Hippocampal formation (tissue), 2 donors: ENCODE measurements at regions not wholly inside any gene's neighbourhood (a gene's known extent, or its start where the extent isn't known, plus 50 kb on each side); places are given as distances from the start of the nearest gene placed in this dataset.
A peak's percentile ranks its signal among the peaks of the same experiment; 100 is the strongest.

Source experiments
- DNase-seq, 2 donors: peaks; one replicate each; lab custom pipeline; 2025; lab: John Stamatoyannopoulos, UW

DNA sequence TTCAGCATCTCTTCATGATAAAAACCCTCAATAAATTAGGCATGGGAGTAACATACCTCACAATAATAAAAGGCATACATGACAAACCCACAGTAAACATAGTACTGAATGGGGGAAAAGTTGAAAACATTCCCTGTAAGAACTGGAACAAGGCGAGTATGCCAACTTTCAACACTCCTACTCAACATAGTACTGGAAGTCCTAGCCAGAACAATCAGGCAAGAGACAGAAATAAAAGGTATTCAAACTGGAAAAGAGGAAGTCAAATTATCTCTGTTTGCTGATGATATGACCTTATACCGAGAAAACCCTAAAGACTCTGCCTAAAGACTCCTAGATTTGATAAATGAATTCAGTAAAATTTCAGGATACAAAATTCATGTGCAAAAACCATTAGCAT lies 167.6 kb downstream of the TMEM38B start:
- no peak for DNase-seq

DNA sequence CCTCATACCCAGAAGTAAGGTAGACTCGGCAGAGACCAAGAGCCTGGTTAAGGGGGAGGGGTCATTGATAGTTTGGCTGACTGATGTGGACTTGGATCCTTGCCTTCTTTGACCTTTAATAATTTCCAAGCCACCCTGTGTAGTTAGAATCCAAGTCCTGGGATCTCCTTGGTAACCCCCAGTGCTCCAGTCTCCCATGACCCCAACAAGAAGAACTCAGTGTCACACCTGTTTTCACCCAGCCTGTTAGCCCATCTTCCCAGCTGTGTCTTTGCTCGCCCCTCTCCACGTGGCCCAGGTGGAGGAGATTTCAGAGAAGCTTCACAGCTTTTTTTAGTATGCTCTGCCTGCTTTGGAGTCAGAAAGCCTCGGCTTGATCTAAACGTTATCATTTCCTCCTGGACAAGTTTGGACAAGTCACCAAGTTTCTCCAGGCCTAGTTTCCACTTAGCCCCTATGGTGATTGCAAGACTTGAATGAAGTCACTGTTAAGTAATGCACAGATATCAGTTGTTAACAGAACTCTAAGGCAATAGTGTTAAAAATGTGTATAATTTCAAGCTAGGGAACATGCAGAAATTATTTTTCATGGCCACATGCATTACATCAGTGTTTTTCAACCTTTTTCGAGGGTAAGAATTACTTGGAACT lies 170.0 kb downstream of the TMEM38B start:
- no peak for DNase-seq

DNA sequence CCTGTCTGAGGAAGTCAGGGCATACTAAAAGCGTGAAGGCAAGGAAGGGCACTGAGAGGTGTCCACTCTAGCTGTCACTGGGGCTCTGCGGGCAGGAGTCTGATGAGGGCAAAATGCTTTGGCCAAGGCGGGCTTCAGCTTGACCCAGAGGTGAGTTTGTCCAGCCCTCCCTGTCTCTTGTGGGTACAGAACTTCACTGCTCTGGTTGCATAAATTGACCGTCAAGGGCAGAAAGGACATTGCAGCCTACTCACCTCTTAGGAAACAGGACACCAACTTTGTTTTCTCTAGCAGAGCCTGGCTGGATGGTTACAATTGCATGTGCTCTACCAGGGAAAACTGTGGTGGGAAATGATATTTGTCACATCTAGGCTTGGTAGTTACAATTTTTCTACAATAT lies 170.9 kb downstream of the TMEM38B start:
- no peak for DNase-seq

DNA sequence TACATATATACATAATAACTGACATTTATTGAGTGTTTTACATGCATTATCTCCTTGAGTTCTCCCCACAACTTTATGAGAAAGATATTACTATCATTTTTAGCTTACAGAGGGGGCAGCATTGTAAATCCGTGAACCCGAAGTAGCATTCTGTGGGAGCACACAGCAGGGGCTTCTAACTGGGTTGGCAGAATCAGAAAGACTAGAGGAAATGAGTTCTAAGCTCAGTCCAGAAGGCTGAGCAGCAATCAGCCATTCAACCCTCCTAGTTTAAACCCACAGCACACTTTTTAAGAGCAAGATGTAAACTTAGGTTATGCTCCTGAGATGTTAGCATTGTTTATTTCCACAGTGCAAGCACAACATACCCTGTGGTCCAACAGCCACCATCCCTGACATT lies 177.2 kb downstream of the TMEM38B start:
- DNase-seq, result no peak

DNA sequence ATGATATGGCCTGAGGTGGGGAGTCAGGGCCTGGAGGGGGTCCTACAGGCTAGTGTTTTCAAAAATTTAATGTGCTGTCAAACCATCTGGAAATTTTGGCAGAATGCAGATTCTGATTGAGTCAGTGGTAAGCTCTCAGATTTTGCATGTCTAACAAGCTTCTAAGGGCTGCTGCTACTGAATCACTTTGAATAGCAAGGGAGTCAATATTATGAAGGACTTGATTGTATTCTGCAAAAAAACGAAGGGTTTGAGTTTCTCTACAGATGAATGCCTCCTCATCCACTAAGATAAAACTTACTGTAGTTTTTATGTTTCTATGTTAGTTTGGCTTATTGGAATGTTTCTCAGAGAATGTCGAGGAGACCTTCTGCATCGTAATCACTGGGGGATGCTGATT lies 179.5 kb downstream of the TMEM38B start:
- DNase-seq, result no peak

DNA sequence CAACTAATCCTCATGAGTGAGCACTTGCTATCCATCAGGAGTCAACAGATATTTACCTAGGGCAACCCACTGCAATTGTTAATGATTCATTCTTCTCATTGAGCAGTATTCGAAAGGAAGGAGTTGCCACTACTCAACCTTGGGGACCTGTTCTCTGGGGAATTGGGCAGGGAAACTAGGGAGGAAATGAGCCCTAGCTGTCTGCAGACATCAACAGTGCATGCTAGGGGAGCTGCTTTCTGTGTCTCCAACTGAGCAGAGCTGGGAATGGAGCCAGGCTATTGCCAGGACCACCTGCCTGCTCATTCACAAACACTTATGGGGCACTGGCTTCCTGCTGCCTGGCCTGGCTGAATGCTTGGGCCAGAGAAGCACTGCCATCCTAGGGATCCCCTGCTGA lies 183.4 kb downstream of the TMEM38B start:
- no peak for DNase-seq

DNA sequence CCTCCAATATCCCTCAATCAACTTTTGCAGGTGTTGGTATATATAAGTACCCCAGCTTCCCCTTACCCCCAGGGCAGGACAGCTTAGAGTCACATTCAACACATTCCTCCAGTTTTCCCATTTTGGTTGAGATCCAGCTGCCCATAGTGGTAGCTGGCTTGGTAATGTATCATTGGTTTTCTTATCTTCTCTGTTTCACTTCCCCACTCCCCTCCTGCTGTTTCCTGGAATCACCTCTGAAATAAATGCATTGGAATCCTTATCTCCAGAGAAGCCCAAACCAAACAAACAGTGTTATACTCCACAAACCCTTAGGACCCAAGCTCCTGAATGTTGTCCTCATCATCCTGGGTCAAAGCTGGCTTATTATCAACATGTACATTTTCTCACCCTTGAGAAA lies 184.8 kb downstream of the TMEM38B start:
- no peak for DNase-seq

DNA sequence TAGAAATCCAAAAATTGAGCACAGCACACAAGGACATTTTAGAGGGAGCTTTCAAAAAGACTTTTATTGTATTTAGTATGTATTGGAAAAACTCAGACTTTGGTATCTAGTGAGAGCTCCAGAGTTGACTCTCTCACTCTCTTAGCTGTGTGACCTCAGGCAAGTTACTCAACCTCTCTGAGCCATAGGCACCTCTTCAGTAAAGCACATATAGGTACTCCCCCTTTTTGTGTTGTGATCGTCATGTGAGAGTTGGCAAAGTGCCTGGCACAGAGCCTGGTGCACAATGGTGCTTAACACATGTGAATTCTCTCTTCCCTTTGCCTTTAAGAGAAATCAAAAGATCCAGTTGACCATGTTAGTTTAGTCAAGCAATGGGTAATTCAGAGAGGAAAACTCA lies 186.2 kb downstream of the TMEM38B start:
- no peak for DNase-seq

DNA sequence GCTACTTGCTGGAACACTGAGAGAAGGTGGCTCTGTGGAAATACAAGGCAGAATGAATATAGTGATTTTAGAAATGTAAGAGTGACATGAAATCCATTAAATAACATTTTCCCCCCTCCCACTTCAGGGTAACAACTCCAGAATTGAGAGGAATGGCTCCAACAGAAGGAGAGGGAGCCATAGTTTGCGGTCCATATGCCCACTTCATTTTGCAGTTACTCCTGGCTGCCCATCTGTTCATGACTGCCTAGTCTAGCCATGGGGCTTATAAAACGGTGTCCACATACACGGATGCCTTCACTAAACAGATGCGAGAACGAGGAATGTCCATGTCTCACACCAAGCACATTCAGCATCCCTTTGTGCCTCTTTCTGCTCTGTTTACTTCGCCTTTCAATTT lies 186.7 kb downstream of the TMEM38B start:
- DNase-seq, result no peak

DNA sequence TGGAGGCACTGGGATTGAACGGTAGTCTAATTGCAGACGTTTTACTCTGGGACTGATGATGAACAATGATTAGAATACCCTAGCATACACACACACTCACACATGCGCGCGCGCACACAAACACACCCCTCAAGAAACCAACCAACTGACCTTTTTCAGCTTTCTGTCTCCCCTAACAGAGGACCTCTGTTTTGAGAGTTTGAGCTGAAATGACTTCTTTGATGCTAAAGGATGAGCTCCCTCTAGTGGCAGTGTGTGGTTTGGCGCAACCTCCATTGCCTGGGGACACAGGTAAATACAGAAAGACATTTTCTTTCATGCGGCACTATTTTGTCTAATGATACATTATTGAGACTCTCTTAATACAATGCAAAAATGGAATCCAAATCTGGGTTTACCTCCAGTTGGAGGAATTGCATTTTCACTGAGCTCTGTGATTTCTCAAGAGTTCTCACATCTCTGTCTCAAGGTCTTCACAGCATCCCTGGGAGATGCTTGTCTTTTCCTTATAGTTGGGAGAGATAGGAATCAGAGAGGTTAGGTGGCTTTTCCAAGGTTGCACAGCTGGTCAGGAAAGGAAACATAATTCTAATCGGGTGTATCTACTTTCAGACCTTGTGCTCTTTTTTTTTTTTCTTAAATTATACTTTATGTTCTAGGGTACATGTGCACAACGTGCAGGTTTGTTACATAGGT lies 187.5 kb downstream of the TMEM38B start:
- peak; percentile 60 to 69 for DNase-seq

DNA sequence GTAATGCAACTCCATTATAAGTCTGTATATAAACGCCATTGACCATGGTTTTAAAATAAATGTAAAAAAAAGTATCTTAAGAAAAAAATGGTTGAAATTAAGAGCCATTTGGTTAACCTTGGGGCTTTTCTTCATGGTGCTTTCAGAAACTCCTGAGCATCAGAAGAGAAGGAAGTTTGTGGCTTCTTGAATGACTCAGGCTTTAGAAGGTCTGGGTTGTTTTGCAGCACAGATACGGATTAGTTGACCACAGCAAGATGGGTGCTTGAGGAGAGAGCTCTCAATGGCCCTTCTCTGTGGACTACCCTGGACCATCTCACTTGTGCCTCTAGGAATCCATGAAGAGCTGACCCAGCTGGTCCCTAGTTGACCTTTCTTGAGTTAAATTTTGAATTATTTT lies 189.5 kb downstream of the TMEM38B start:
- DNase-seq, result no peak

DNA sequence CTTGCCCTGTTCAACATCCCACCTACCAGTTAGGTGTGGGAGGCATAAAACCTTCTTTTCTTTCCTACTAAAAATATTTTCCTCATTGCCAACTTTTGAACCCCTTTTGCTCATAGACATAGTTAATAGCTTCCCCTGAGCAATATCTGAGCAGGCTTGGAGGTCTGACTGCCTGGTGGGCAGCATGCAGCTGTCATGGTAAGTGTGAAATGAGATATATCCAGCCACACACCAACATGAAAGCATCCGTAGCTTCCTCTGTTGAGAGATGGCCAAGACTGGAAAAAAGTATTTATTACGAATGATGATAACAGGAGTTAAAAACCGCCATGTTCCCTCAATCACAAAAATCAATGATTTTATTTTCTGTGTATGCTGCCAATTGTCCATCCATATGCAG lies 190.1 kb downstream of the TMEM38B start:
- no peak for DNase-seq

DNA sequence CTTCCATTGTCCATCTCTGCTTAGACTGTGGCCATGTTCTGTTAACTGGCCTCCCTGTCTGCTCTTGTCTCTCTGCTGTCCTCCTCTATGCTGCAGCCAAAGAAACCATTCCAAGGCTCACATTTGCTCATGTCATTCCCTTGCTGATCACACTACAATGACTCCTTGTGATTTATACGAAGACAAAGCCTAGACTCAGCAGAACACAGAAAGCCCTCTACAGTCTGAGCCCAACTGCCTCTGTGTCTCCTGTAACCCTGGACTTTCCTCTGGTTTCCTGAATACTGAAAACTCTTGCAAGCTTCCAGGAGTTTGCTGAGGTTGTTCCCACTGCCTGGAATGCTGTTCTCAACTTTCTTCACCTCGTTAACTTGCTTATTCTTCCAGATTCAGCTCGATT lies 191.8 kb downstream of the TMEM38B start:
- DNase-seq, result peak; percentile 43 to 72

DNA sequence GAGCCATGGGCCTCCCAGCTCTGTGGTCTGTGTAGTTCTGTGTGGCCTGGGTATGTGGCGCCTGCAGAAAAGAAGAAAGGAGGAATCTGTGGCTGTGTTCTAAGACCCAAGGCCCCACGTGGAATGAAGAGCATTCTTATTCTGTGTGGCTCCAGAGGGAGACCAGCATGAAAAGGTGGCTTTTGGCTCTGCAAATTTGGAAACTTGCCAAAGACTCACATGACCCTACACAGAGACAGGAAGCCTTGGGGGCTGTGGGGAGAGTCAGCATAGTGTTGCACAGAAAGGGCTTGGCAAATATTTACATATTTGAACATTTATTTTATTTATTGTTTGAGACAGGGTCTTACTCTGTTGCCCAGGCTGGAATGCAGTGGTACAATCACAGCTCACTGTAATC lies 193.3 kb downstream of the TMEM38B start:
- DNase-seq, result no peak

DNA sequence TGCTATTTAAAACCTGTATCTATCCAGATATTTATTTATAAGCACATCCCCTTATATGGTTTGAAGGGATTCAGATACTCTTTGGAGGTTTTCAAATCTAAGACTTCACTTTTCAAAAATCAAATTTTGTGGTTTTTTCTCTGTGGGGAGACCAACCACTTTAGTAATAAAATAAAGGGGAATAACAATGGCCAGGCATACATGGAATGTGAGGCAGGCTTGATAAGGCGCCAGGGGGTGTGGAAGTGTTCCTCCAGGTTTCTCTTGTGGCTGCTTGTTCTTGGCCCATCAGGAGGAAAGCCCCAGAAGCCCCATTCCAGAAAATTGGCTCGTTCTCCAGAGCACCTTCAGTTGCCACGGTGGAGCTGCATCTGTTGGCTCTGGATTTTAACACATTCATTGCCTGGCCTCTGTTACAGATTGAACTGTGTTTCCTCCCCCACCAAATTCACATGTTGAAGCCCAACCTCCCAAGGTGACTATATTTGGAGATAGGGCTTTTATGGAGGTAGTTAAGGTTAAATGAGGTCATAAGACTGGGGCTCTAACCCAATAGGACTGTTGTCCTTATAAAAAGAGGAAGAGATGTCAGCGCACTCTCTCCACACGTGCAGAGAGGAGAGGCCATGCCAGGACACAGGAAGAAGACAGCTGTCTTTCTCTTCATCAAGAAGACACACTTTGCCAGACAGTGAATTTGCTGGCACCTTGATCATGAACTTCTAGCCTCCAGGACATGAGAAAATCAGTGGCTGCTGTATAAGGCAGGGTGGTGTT lies 195.9 kb downstream of the TMEM38B start:
- DNase-seq, result no peak

DNA sequence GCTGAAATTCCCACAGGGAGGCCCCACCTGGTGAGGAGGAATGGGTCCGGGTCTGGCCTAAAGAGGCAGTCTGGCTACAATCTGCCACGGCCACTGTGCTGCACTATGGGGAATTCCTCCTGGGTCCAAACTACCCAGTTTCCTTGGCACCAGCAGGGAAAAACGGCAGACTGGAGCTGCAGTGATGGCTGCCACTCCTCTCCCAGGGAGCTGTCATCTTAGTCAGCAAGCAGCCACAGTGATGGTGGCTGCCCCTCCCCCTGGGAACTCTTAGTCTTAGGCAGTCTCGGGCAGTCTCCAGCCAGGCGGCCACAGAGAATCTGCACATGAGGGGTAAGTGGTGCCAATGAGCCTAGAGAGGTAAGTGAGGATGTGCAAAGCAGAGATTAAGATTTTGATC lies 205.8 kb downstream of the TMEM38B start:
- no peak for DNase-seq

DNA sequence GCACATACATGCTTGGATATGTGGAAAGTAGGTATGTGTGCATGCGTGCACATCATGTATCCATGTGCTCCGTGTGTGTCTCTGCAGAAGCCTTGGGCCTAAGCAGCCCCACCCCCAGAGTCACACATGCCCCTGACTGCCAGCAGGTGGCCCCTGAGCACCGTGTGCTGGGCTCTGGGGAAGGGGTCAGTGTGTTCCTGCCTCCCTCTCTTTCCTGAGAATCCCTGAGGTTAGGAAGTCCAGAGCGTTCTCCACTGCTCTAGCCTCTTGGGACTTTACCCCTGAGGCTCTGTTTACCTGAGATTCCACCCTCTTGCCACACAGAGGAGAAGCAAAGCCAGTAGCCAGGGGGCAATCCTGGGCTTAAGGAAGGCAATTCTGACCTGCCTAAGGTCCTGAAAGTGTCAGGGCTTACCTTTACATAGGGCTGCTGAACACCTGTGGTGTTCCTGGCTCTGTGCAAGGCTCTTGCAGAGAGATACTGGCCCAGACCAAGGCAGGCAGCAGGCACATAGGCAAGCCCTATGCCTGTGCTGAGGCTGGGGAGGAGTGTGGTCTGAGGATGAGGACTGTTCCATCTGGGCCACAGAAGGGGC lies 207.3 kb downstream of the TMEM38B start:
- peak; percentile 26 to 33 for DNase-seq

DNA sequence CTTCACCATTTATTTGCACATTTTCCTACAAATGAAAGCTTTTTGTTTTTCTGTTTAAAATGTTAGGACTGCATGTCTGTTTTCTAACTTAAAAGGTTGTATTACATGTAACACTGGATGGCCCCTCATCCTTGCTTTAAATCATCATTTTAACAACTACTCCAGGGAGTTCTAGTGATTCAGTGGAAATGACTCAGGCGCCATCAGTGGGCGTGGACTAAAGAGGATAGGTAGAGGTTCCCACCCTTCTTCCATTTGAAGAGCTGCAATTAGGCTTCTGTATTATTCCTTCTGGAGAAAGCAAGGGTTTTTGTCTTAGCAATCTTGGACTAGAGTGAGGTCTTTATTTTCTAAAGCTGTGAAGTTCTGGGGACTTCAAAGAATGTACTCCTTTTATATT lies 213.7 kb downstream of the TMEM38B start:
- no peak for DNase-seq

DNA sequence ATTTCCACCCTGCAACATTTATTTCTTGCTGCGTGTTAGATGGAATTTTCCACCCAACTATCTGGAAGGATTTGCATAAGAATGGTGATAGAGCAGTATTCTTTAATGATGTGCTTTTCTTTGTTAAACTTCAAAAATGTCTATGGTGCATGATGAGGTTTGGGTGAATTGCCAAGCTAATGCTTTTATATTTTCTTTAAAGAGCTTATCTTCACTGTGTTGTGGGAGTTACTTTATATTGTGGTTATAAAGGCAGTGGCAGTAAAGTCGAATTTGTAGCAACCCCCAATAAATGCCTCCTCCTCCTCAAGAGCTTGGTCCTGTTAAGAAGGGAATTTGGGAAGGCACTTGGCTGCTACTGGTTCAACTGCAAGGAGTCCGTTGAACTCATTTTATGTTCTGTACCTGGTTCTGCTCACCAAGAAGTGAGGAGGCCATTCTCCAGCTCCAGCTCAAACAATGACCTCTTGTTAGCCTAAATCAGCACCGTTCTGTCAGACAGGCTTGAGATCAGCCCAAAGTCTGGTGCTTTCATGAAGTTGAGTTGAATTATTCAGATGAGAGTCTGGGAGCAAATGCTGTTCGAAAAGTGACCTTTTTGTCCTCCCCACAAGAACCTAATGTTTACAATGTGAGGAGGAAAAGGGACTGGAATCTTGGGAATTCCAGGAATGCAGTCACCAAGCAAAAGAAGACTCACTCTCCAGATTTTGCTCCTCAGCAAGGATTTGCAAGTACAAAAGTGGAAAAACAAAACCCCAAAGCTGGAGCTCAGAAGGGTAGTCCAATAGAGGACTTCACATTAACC lies 217.0 kb downstream of the TMEM38B start:
- DNase-seq, result no peak

DNA sequence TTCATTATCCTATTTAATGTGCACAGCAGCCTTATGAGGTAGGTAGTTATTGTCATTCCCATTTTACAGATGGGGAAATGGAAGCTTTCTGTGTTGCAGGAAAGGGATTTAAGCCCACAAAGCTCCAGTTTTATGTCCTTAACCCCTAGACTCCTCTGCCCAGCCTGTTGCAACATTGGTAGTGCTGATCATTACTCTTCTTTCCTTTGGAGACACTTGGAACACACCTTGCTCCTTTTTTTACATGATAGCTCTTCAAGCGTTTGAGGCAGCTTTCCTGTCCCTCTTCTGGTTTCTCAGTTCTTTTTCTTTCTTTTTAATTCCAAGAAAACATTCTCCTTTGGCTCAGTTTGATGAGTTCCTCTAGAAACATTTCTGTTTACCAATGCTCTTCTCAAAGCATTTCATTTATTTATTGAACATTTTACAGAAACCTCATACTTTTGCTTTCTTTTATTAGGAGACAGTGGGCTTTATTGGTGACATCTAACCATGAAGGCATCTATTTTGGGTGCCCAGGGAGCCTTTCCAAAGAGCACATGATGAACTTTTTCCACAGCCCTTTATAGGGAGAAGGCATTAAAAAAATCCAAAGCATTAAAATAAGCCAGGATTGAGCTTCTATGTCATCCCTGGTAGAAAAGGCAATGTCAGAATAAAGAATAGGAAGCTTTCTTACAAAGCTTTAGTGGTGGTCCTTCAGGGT lies 218.0 kb downstream of the TMEM38B start:
- no peak for DNase-seq

DNA sequence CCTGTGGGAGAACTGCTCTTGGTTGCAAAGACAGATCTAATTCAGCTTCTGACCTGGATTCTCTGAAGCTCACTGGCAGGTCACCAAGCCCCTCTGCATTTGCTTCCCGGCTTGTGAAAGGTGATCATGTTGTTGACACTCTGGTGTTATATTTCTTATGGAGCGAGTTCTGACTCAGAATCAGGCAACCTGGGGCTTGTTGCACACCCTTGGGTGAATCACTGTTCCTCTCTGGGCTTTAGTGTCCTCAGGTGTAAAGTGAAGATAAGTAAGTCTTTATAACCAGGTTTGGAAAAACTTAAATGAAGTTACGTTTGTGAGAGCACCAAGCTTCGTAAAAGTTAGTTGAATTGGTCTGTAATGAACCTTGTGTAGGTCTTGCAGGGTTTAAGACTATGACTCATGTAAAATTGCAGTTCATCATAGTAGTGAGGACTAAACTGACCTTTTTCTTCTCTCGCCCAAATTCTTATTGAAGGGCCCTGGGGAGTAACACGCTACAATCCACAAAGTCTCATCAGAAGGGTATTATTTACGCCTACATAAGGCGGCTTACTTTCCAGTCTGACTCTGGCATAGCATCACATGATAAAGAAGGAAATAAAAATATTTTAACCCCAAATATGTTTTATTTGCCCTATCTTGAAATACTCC lies 218.6 kb downstream of the TMEM38B start:
- DNase-seq, result no peak
